SK-N-SH treated with all-trans-retinoic acid at 6 μM for 48 hours (cell line): ENCODE measurements at regions not wholly inside any gene's neighbourhood (a gene's known extent, or its start where the extent isn't known, plus 50 kb on each side); places are given as distances from the start of the nearest gene placed in this dataset.

Experiments
- ARNTL ChIP-seq: fragments of 450-650 bp; formaldehyde crosslinking; IDR thresholded peaks from 2 replicates; pipeline ENCODE4 v1.5.0; 2020; ENCODE audit warnings: low read depth, mild to moderate bottlenecking, moderate library complexity, borderline replicate concordance
- CSRNP3 ChIP-seq: fragments of 250-450 bp; sonication (Bioruptor Pico); IDR thresholded peaks from 2 replicates; pipeline ENCODE4 v1.5.1; 2021; ENCODE audit warnings: mild to moderate bottlenecking, moderate library complexity
- OSR1 ChIP-seq: fragments of 250-450 bp; sonication (Bioruptor Pico); IDR thresholded peaks from 2 replicates; pipeline ENCODE4 v1.8.0; 2022; ENCODE audit warnings: moderate library complexity, mild to moderate bottlenecking, inconsistent platforms
- PATZ1 ChIP-seq: fragments of 250-450 bp; sonication (Bioruptor Pico); IDR thresholded peaks from 2 replicates; pipeline ENCODE4 v1.8.0; 2020; ENCODE audit warnings: mild to moderate bottlenecking, moderate library complexity, borderline replicate concordance
- POU6F1 ChIP-seq: fragments of 250-450 bp; sonication (Bioruptor Pico); IDR thresholded peaks from 2 replicates; pipeline ENCODE4 v1.8.0; 2021; ENCODE audit warnings: low read depth, mild to moderate bottlenecking, moderate library complexity, borderline replicate concordance
- PPARA ChIP-seq: fragments of 250-450 bp; sonication (Bioruptor Pico); IDR thresholded peaks from 2 replicates; pipeline ENCODE4 v1.5.0; 2020; ENCODE audit warnings: mild to moderate bottlenecking, borderline replicate concordance
- RARB ChIP-seq: fragments of 250-450 bp; sonication (Bioruptor Pico); IDR thresholded peaks from 2 replicates; pipeline ENCODE4 v1.8.0; 2021; ENCODE audit warnings: mild to moderate bottlenecking, moderate library complexity
- ZFP3 ChIP-seq: fragments of 250-450 bp; sonication (Bioruptor Pico); IDR thresholded peaks from 2 replicates; pipeline ENCODE4 v1.5.0; 2020; ENCODE audit warnings: mild to moderate bottlenecking, moderate library complexity
- ZNF8 ChIP-seq: fragments of 450-650 bp; formaldehyde crosslinking; IDR thresholded peaks from 2 replicates; pipeline ENCODE4 v1.5.0; 2020; ENCODE audit warnings: mild to moderate bottlenecking, moderate library complexity
- TF ChIP-seq, protein P1 (sequence below): fragments of 250-450 bp; sonication (Bioruptor Pico); IDR thresholded peaks from 2 replicates; pipeline ENCODE4 v1.5.1; 2020; ENCODE audit warnings: low read depth, mild to moderate bottlenecking, moderate library complexity

GRCh38 chr6:33953171-33953570 lies 149.4 kb upstream of the MLN start:
- no peak for TF ChIP-seq ARNTL (CRISPR knock-in tag)
- TF ChIP-seq RARB (CRISPR knock-in tag): no peak
- no peak for TF ChIP-seq CSRNP3 (CRISPR knock-in tag)
- TF ChIP-seq ZNF8 (CRISPR knock-in tag): no peak
- TF ChIP-seq ZFP3 (CRISPR knock-in tag): no peak
- TF ChIP-seq OSR1 (CRISPR knock-in tag): no peak
- TF ChIP-seq POU6F1 (CRISPR knock-in tag): no peak
- no peak for TF ChIP-seq PPARA (CRISPR knock-in tag)
- no peak for TF ChIP-seq PATZ1 (CRISPR knock-in tag)
- TF ChIP-seq, protein P1, sequence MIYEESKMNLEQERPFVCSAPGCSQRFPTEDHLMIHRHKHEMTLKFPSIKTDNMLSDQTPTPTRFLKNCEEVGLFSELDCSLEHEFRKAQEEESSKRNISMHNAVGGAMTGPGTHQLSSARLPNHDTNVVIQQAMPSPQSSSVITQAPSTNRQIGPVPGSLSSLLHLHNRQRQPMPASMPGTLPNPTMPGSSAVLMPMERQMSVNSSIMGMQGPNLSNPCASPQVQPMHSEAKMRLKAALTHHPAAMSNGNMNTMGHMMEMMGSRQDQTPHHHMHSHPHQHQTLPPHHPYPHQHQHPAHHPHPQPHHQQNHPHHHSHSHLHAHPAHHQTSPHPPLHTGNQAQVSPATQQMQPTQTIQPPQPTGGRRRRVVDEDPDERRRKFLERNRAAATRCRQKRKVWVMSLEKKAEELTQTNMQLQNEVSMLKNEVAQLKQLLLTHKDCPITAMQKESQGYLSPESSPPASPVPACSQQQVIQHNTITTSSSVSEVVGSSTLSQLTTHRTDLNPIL (CRISPR knock-in tag): no peak
